NT2/D1 (cell line): ENCODE measurements at regions not wholly inside any gene's neighbourhood (a gene's known extent, or its start where the extent isn't known, plus 50 kb on each side); places are given as distances from the start of the nearest gene placed in this dataset.

Experiments used
- SUZ12 ChIP-seq: IDR thresholded peaks from 2 replicates; pipeline ENCODE4 v1.6.1; 2011; ENCODE audit not compliant: insufficient read length, insufficient read depth; ENCODE audit errors: extremely low read depth
- YY1 ChIP-seq: IDR thresholded peaks from 2 replicates; pipeline ENCODE4 v1.6.1; 2011; ENCODE audit not compliant: insufficient read length, insufficient read depth
- ZNF274 ChIP-seq: IDR thresholded peaks from 2 replicates; pipeline ENCODE4 v1.6.1; 2011; ENCODE audit warnings: mild to moderate bottlenecking, low read depth, low read length

- no peak for TF ChIP-seq YY1
- TF ChIP-seq ZNF274 = no peak
- no peak for TF ChIP-seq SUZ12
Measured at GRCh38 chr5:30149526-30149925, 1044.0 kb upstream of the CDH6 start.
